Upper lobe of right lung (tissue), 1 donor: ENCODE measurements at regions not wholly inside any gene's neighbourhood (a gene's known extent, or its start where the extent isn't known, plus 50 kb on each side); places are given as distances from the start of the nearest gene placed in this dataset.
"Not testable (repeated sequence)": the region's sequence is repeated elsewhere in the genome, so short reads cannot be mapped to it uniquely, and the experiment has no call there.

ENCODE experiments used
- ATAC-seq: fragments of 200-7000 bp; cut with Tn5 transposase; one replicate; pipeline ENCODE4 v1.9.1; 2020; ENCODE audit warnings: mild to moderate bottlenecking, moderate library complexity
- DNase-seq: peaks from one replicate; pipeline ENCODE4 v3.0.0-alpha.2; 2020
- H3K27ac ChIP-seq: fragments of 200-600 bp; one replicate; pipeline ENCODE4 v1.8.0; 2022
- H3K27me3 ChIP-seq: fragments of 200-600 bp; one replicate; pipeline ENCODE4 v1.8.0; 2022; ENCODE audit warnings: mild to moderate bottlenecking
- H3K36me3 ChIP-seq: fragments of 200-600 bp; one replicate; pipeline ENCODE4 v1.8.0; 2022
- H3K4me1 ChIP-seq: fragments of 200-600 bp; one replicate; pipeline ENCODE4 v1.8.0; 2022
- H3K4me3 ChIP-seq: fragments of 200-600 bp; one replicate; pipeline ENCODE4 v1.8.0; 2022; ENCODE audit warnings: mild to moderate bottlenecking
- H3K9me3 ChIP-seq: fragments of 200-600 bp; one replicate; pipeline ENCODE4 v1.8.0; 2022
- CTCF ChIP-seq: fragments of 200-600 bp; IDR thresholded peaks from one replicate; pipeline ENCODE4 v1.8.0; 2022; ENCODE audit warnings: antibody characterized with exemption
- intact Hi-C: fragments of 100-400 bp; cut with DNase I; formaldehyde crosslinking; loops from one replicate; pipeline ENCODE4 v1.11.0; 2022
- donor health status: DM: no; HTN: yes; CAD: no; lungs with severe emphysema.

- TF ChIP-seq CTCF = no peak
- ATAC-seq (no peak), DNase-seq (no peak)
- Histone ChIP-seq H3K4me1 (no peaks in the 10 kb centered on the region), H3K27me3 (no peaks in the 10 kb centered on the region), H3K36me3 (no peaks in the 10 kb centered on the region), H3K27ac (no peak overlapping the region), H3K4me3 (no peak overlapping the region), H3K9me3 (no peaks in the 10 kb centered on the region)
- intact Hi-C loops = no loop called here
Measured at GRCh38 chr4:117014236-117014635, 71.1 kb downstream of the TRAM1L1 start.

- no peak overlapping the region for H3K27ac ChIP-seq
- intact Hi-C loops = no loop called here
- no peaks in the 10 kb centered on the region for H3K27me3 ChIP-seq
- H3K9me3 ChIP-seq = no peaks in the 10 kb centered on the region
- H3K4me1 ChIP-seq = no peaks in the 10 kb centered on the region
- ATAC-seq = no peak
- H3K4me3 ChIP-seq = no peak overlapping the region
- no peaks in the 10 kb centered on the region for H3K36me3 ChIP-seq
- DNase-seq = no peak
- TF ChIP-seq CTCF = no peak
Measured at GRCh38 chr4:117010671-117011070, 74.7 kb downstream of the TRAM1L1 start.

DNA sequence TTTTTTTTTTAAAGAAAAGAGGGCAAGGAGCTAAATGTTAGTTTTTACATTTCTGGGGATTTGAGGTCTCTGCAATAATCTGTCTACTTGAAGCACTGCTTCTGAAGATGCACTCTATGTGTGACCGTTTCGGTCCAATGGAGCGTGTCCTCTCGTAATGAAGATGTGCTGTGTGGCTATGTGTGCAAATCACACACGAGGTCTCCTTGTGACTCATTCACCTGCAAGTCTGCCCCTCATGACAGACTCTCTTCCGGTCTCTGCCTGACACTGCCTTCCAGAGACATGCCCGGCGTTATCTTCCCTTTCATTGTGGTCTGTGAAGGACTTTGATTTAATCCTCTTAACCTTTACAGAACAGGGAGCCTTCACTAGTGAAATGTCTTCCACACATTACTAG is 84.3 kb downstream of the TRAM1L1 start:
- no peak for TF ChIP-seq CTCF
- no peaks in the 10 kb centered on the region for H3K27me3 ChIP-seq
- no peaks in the 10 kb centered on the region for H3K36me3 ChIP-seq
- ATAC-seq (no peak), DNase-seq (no peak)
- no peak overlapping the region for H3K4me3 ChIP-seq
- no peaks in the 10 kb centered on the region for H3K9me3 ChIP-seq
- intact Hi-C loops = no loop called here
- no peak overlapping the region for H3K27ac ChIP-seq
- no peaks in the 10 kb centered on the region for H3K4me1 ChIP-seq

DNA sequence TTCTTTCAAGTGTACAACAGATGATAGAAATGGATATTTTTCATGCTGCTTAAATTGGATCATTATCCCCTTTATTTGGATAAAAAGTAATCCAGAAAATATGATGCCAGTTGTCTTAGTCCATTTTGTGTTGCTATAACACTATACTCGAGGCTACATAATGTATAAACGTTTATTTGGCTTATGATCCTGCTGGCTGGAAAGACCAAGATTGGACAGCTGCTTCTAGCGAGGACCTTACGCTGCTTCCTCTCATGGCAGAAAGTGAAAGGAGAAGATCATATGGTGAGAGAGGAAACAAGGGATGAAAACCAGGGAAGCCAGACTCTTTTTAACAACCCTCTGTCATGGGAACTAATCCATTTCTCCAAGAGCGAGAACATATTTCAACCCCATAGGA is 102.7 kb downstream of the TRAM1L1 start:
- Histone ChIP-seq H3K9me3 (no peaks in the 10 kb centered on the region), H3K27me3 (no peaks in the 10 kb centered on the region), H3K4me1 (no peaks in the 10 kb centered on the region), H3K4me3 (no peak overlapping the region), H3K36me3 (no peaks in the 10 kb centered on the region), H3K27ac (no peak overlapping the region)
- DNase-seq = no peak
- no peak for TF ChIP-seq CTCF
- no peak for ATAC-seq
- intact Hi-C loops = no loop called here

DNA sequence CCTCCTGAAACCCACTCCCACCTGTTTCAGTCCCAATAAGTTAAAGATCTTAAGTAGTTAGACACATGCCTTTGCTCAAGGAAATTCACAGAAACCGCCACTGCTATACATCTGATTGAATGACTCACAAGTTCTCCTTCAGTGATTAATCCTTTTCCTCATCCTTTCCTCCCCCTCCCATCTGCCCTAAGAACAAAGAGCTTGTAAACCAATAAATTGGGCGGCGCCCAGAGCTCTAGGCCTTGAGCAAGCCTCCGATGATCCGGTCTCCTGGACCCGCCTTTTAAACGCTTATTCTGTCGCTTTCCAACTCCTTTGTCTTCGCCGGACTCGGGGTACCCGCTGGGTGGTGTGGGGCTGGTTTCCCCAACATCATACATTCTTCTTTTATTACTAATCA is 104.9 kb downstream of the TRAM1L1 start:
- H3K27me3 ChIP-seq, DNase-seq, H3K4me1 ChIP-seq, H3K9me3 ChIP-seq, H3K27ac ChIP-seq, ATAC-seq, H3K36me3 ChIP-seq, H3K4me3 ChIP-seq, intact Hi-C loops: not testable (repeated sequence)

- H3K4me1 ChIP-seq = no peaks in the 10 kb centered on the region
Measured at GRCh38 chr4:116959045-116959444, 126.3 kb downstream of the TRAM1L1 start.

More at GRCh38 chr4:116959045-116959444, 126.3 kb downstream of the TRAM1L1 start:
- no peak for TF ChIP-seq CTCF
- H3K4me3 ChIP-seq = no peak overlapping the region
- H3K27ac ChIP-seq = no peak overlapping the region
- intact Hi-C loops = no loop called here
- DNase-seq = no peak
- no peaks in the 10 kb centered on the region for H3K27me3 ChIP-seq
- no peaks in the 10 kb centered on the region for H3K36me3 ChIP-seq
- no peaks in the 10 kb centered on the region for H3K9me3 ChIP-seq
- ATAC-seq = no peak
